Keratinocyte (primary cell): ENCODE measurements at regions not wholly inside any gene's neighbourhood (a gene's known extent, or its start where the extent isn't known, plus 50 kb on each side); places are given as distances from the start of the nearest gene placed in this dataset.

Source experiments
- EZH2 ChIP-seq: IDR thresholded peaks from one replicate; pipeline ENCODE4 v1.6.1; 2012; ENCODE audit warnings: inconsistent platforms, mild to moderate bottlenecking, low read length, moderate library complexity
- TF ChIP-seq, protein P1 (sequence below), 3 experiments: IDR thresholded peaks in 1 of 3; conservative IDR thresholded peaks in 1 of 3; optimal IDR thresholded peaks in 1 of 3; 2 replicates in 2 of 3; 3 replicates in 1 of 3; pipeline versions ENCODE3 to v1.5.1; 2011; ENCODE audit warnings: low read length in 3 of 3, mild to moderate bottlenecking in 3 of 3, moderate library complexity in 2 of 3, control low read depth in 1 of 3, inconsistent platforms in 1 of 3; ENCODE audit not compliant: insufficient read depth in 2 of 3; ENCODE audit errors: extremely low read depth in 1 of 3

GRCh38 chrX:142312591-142312990 lies 107.5 kb upstream of the MAGEC2 start:
- TF ChIP-seq, protein P1, sequence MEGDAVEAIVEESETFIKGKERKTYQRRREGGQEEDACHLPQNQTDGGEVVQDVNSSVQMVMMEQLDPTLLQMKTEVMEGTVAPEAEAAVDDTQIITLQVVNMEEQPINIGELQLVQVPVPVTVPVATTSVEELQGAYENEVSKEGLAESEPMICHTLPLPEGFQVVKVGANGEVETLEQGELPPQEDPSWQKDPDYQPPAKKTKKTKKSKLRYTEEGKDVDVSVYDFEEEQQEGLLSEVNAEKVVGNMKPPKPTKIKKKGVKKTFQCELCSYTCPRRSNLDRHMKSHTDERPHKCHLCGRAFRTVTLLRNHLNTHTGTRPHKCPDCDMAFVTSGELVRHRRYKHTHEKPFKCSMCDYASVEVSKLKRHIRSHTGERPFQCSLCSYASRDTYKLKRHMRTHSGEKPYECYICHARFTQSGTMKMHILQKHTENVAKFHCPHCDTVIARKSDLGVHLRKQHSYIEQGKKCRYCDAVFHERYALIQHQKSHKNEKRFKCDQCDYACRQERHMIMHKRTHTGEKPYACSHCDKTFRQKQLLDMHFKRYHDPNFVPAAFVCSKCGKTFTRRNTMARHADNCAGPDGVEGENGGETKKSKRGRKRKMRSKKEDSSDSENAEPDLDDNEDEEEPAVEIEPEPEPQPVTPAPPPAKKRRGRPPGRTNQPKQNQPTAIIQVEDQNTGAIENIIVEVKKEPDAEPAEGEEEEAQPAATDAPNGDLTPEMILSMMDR (optimal IDR thresholded peaks at IDR 0.05 in 1 of 3, IDR thresholded peaks at IDR 0.05 in 1 of 3, conservative IDR thresholded peaks at IDR 0.05 in 1 of 3; ENCODE audit: extremely low read depth in 1 of 3, insufficient read depth in 2 of 3, low read length in 3 of 3): no peak
- TF ChIP-seq EZH2: no peak
